H9 (cell line): ENCODE measurements at regions not wholly inside any gene's neighbourhood (a gene's known extent, or its start where the extent isn't known, plus 50 kb on each side); places are given as distances from the start of the nearest gene placed in this dataset.
"Not testable (repeated sequence)": the region's sequence is repeated elsewhere in the genome, so short reads cannot be mapped to it uniquely, and the experiment has no call there.

Experiments used
- DNase-seq: peaks from one replicate; pipeline ENCODE4 v3.0.0-alpha.2; 2017
- H2AFZ ChIP-seq: one replicate; pipeline ENCODE4 v1.6.1; 2013; ENCODE audit warnings: mild to moderate bottlenecking, low read length, control low read depth, moderate library complexity
- H2AK5ac ChIP-seq: 2 replicates; pipeline ENCODE4 v1.6.1; 2013; ENCODE audit warnings: low read length, control low read depth, mixed read lengths; ENCODE audit not compliant: insufficient read length
- H2BK120ac ChIP-seq: one replicate; pipeline ENCODE4 v1.6.1; 2013; ENCODE audit warnings: low read depth, mild to moderate bottlenecking, low read length, control low read depth, inconsistent platforms; ENCODE audit not compliant: poor library complexity, severe bottlenecking
- H2BK12ac ChIP-seq: 2 replicates; pipeline ENCODE4 v1.6.1; 2013; ENCODE audit warnings: low read length, control low read depth, mixed read lengths, low read depth; ENCODE audit not compliant: insufficient read length
- H2BK15ac ChIP-seq: 2 replicates; pipeline ENCODE4 v1.6.1; 2013; ENCODE audit warnings: low read depth, low read length, control low read depth
- H2BK20ac ChIP-seq: one replicate; pipeline ENCODE4 v1.6.1; 2013; ENCODE audit warnings: low read depth, mild to moderate bottlenecking, low read length, control low read depth, inconsistent platforms; ENCODE audit not compliant: poor library complexity, severe bottlenecking
- H2BK5ac ChIP-seq: 2 replicates; pipeline ENCODE4 v1.6.1; 2013; ENCODE audit warnings: low read length, control low read depth, mixed read lengths; ENCODE audit not compliant: insufficient read length
- H3K14ac ChIP-seq: 2 replicates; pipeline ENCODE4 v1.6.1; 2013; ENCODE audit warnings: low read length, control low read depth; ENCODE audit not compliant: insufficient read depth
- H3K18ac ChIP-seq: 2 replicates; pipeline ENCODE4 v1.6.1; 2013; ENCODE audit warnings: low read depth, mild to moderate bottlenecking, mixed read lengths, low read length, control low read depth; ENCODE audit not compliant: insufficient read length
- H3K23ac ChIP-seq: 2 replicates; pipeline ENCODE4 v1.6.1; 2013; ENCODE audit warnings: low read length, control low read depth, mixed read lengths, low read depth; ENCODE audit not compliant: insufficient read length
- H3K23me2 ChIP-seq: 2 replicates; pipeline ENCODE4 v1.6.1; 2013; ENCODE audit warnings: low read depth, mild to moderate bottlenecking, mixed read lengths, low read length, control low read depth; ENCODE audit not compliant: insufficient read length, poor library complexity, severe bottlenecking
- H3K27ac ChIP-seq: 2 replicates; pipeline ENCODE4 v1.5.1; 2013; ENCODE audit warnings: low read length, control low read depth, mixed read lengths, low read depth; ENCODE audit not compliant: insufficient read length
- H3K27me3 ChIP-seq: 2 replicates; pipeline ENCODE4 v1.6.1; 2013; ENCODE audit warnings: low read length, control low read depth, inconsistent platforms; ENCODE audit not compliant: insufficient read depth
- H3K4ac ChIP-seq: 2 replicates; pipeline ENCODE4 v1.6.1; 2013; ENCODE audit warnings: low read depth, mild to moderate bottlenecking, control low read depth, inconsistent platforms, low read length, moderate library complexity
- H3K4me1 ChIP-seq: 2 replicates; pipeline ENCODE4 v1.6.1; 2013; ENCODE audit warnings: low read length, control low read depth, inconsistent platforms; ENCODE audit not compliant: insufficient read depth
- H3K4me2 ChIP-seq: 2 replicates; pipeline ENCODE4 v1.6.1; 2013; ENCODE audit warnings: low read length, control low read depth, mixed read lengths; ENCODE audit not compliant: insufficient read length, insufficient read depth
- H3K56ac ChIP-seq: 2 replicates; pipeline ENCODE4 v1.6.1; 2013; ENCODE audit warnings: low read depth, mild to moderate bottlenecking, mixed read lengths, low read length, control low read depth; ENCODE audit not compliant: insufficient read length
- H3K79me1 ChIP-seq: 2 replicates; pipeline ENCODE4 v1.6.1; 2013; ENCODE audit warnings: low read depth, mild to moderate bottlenecking, moderate library complexity, low read length, control low read depth, inconsistent platforms; ENCODE audit not compliant: insufficient read depth, poor library complexity, severe bottlenecking
- H3K79me2 ChIP-seq: 2 replicates; pipeline ENCODE4 v1.6.1; 2013; ENCODE audit warnings: low read length, control low read depth, inconsistent platforms; ENCODE audit not compliant: insufficient read depth
- H3K9ac ChIP-seq: 2 replicates; pipeline ENCODE4 v1.6.1; 2013; ENCODE audit warnings: low read length, control low read depth, mixed read lengths; ENCODE audit not compliant: insufficient read length; ENCODE audit errors: extremely low read depth
- H3K9me3 ChIP-seq: one replicate; pipeline ENCODE4 v1.6.1; 2013; ENCODE audit warnings: low read depth, low read length, inconsistent platforms; ENCODE audit not compliant: control insufficient read depth
- H3T11ph ChIP-seq: one replicate; pipeline ENCODE4 v1.6.1; 2013; ENCODE audit warnings: mild to moderate bottlenecking, low read length, control low read depth, inconsistent platforms
- H4K20me1 ChIP-seq: one replicate; pipeline ENCODE4 v1.6.1; 2013; ENCODE audit not compliant: control insufficient read depth, insufficient read length, insufficient read depth
- H4K5ac ChIP-seq: 2 replicates; pipeline ENCODE4 v1.6.1; 2013; ENCODE audit warnings: low read depth, mild to moderate bottlenecking, mixed read lengths, low read length, control low read depth; ENCODE audit not compliant: insufficient read length
- H4K8ac ChIP-seq: replicated peaks from 2 replicates; pipeline ENCODE4 v1.6.1; 2013; ENCODE audit warnings: low read length, control low read depth, mixed read lengths, low read depth; ENCODE audit not compliant: insufficient read length
- H4K91ac ChIP-seq: 2 replicates; pipeline ENCODE4 v1.6.1; 2013; ENCODE audit warnings: low read depth, mild to moderate bottlenecking, moderate library complexity, mixed read lengths, low read length, control low read depth; ENCODE audit not compliant: insufficient read length
- H3K27ac Mint-ChIP-seq, 3 experiments: 2 replicates in 2 of 3; 3 replicates in 1 of 3; pipeline ENCODE4 v1.8.0; 2020 to 2021; ENCODE audit warnings: mixed read lengths in 3 of 3, mild to moderate bottlenecking in 1 of 3, moderate library complexity in 1 of 3
- H3K27me3 Mint-ChIP-seq: 2 replicates; pipeline ENCODE4 v1.8.0; 2021; ENCODE audit warnings: low read depth, mild to moderate bottlenecking, moderate library complexity, mixed read lengths
- H3K36me3 Mint-ChIP-seq, 3 experiments: 2 replicates in 2 of 3; 3 replicates in 1 of 3; pipeline ENCODE4 v1.8.0; 2020 to 2021; ENCODE audit warnings: low read depth in 3 of 3, mixed read lengths in 3 of 3; ENCODE audit not compliant: insufficient read depth in 1 of 3
- H3K4me1 Mint-ChIP-seq, 2 experiments: 2 replicates each; pipeline ENCODE4 v1.8.0; 2020; ENCODE audit warnings: mixed read lengths in 2 of 2
- H3K4me3 Mint-ChIP-seq, 2 experiments: 2 replicates in 1 of 2; 3 replicates in 1 of 2; pipeline ENCODE4 v1.8.0; 2020 to 2021; ENCODE audit warnings: mild to moderate bottlenecking in 2 of 2, mixed read lengths in 2 of 2, moderate library complexity in 1 of 2
- H3K9me3 Mint-ChIP-seq, 2 experiments: 2 replicates in 1 of 2; 3 replicates in 1 of 2; pipeline ENCODE4 v1.8.0; 2020; ENCODE audit warnings: mild to moderate bottlenecking in 2 of 2, mixed read lengths in 2 of 2, moderate library complexity in 1 of 2
- WGBS: extraction: QIAGEN DNeasy Blood & Tissue Kit; methylation state at CpG from one replicate; pipeline ENCODE4 v1.1.7; 2013; ENCODE audit warnings: missing lambda C conversion rate, low lambda C conversion rate, mixed read lengths; ENCODE audit not compliant: insufficient read length; ENCODE audit errors: extremely low coverage; 5-methylcytosine and 5-hydroxymethylcytosine counted together
- TF ChIP-seq, protein P1 (sequence below): fragments of 200-600 bp; sonication (generic); conservative IDR thresholded peaks from 3 replicates; pipeline ENCODE4 v1.8.0; 2021; ENCODE audit warnings: antibody characterized with exemption, mild to moderate bottlenecking

DNA sequence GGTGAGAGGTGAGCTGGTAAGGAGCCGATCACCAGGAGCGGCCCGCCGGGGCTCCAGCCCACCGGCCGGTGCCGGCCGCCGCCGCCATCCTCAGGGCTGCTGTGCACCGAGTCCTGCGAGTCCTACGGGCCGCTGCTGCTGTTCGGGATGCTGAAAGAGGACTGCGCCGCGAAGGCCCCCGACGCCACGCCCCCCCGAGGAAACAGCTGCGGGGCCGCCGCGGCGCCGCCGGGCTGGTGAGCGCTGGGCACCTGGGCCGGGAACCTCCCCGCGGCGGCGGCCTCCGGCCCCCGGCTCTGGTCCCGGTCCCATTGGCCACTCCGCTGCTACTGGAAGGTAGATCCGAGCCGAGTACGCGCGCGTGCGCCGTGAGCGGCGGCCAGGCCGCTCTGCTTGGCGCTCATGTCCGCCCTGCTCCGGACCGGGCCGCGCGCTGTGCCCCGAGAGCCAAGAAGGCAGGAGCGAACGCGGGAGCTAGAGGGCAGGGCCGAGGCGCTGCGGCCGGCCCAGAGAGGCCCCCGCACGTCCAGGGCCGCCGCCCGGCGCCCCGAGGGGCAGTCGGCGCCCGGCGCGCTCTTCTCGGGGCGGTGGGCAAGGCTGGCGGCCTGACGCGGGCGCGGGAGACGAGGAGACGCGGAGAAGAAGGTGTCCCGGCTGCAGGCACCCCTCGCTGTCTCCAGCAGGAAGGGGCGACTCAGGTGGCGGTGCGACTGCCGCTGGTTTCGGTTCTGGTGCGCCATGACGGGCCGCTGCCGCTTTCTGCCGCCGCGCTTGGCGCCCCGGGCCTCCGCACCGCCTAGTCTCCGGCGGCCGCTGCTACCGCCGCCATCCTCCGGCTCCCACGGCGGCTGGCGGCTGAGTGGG lies 121.3 kb upstream of the WIPF3 start:
- no peak overlapping the region for H3K4ac ChIP-seq
- Mint-ChIP-seq H3K4me1 (peaks cover 5 to 15% of the 10 kb centered on the region in 2 experiments), H3K27me3 (0 out of 2 replicates have a peak, but pooled peaks cover 3% of the 10 kb centered on the region), H3K27ac (no peak overlapping the region; a peak in 2 of 7 replicates), H3K4me3 (peak overlapping the region; percentile 76 to 87), H3K9me3 (no peaks in the 10 kb centered on the region), H3K36me3 (no peaks in the 10 kb centered on the region; a peak in 1 of 7 replicates)
- H3K27ac ChIP-seq = no peak overlapping the region
- H3T11ph ChIP-seq = no peak overlapping the region
- no peaks in the 10 kb centered on the region for H3K79me2 ChIP-seq
- peak overlapping the region; percentile 3 for H3K18ac ChIP-seq
- WGBS = no CpG with 5 or more reads among the region's 114 CpGs
- no peak overlapping the region for H2BK120ac ChIP-seq
- no peak overlapping the region for H3K23ac ChIP-seq
- H2AK5ac ChIP-seq = no peak overlapping the region
- TF ChIP-seq, protein P1, sequence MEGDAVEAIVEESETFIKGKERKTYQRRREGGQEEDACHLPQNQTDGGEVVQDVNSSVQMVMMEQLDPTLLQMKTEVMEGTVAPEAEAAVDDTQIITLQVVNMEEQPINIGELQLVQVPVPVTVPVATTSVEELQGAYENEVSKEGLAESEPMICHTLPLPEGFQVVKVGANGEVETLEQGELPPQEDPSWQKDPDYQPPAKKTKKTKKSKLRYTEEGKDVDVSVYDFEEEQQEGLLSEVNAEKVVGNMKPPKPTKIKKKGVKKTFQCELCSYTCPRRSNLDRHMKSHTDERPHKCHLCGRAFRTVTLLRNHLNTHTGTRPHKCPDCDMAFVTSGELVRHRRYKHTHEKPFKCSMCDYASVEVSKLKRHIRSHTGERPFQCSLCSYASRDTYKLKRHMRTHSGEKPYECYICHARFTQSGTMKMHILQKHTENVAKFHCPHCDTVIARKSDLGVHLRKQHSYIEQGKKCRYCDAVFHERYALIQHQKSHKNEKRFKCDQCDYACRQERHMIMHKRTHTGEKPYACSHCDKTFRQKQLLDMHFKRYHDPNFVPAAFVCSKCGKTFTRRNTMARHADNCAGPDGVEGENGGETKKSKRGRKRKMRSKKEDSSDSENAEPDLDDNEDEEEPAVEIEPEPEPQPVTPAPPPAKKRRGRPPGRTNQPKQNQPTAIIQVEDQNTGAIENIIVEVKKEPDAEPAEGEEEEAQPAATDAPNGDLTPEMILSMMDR = no peak
- H3K79me1 ChIP-seq = no peaks in the 10 kb centered on the region
- no peaks in the 10 kb centered on the region for H3K27me3 ChIP-seq
- no peak overlapping the region for H4K91ac ChIP-seq
- no peak overlapping the region for H4K8ac ChIP-seq
- no peak overlapping the region for H3K9ac ChIP-seq
- no peaks in the 10 kb centered on the region for H3K9me3 ChIP-seq
- H2BK12ac ChIP-seq = no peak overlapping the region
- H3K4me2 ChIP-seq = peak overlapping the region; percentile 10
- H3K14ac ChIP-seq = peak overlapping the region; percentile 45
- no peak overlapping the region for H2BK15ac ChIP-seq
- H3K56ac ChIP-seq = no peak overlapping the region
- H2AFZ ChIP-seq = no peak overlapping the region
- no peaks in the 10 kb centered on the region for H3K23me2 ChIP-seq
- no peaks in the 10 kb centered on the region for H3K4me1 ChIP-seq
- no peaks in the 10 kb centered on the region for H4K20me1 ChIP-seq
- no peak overlapping the region for H2BK5ac ChIP-seq
- peak; percentile 72 for DNase-seq
- H4K5ac ChIP-seq = no peak overlapping the region
- H2BK20ac ChIP-seq = no peak overlapping the region

DNA sequence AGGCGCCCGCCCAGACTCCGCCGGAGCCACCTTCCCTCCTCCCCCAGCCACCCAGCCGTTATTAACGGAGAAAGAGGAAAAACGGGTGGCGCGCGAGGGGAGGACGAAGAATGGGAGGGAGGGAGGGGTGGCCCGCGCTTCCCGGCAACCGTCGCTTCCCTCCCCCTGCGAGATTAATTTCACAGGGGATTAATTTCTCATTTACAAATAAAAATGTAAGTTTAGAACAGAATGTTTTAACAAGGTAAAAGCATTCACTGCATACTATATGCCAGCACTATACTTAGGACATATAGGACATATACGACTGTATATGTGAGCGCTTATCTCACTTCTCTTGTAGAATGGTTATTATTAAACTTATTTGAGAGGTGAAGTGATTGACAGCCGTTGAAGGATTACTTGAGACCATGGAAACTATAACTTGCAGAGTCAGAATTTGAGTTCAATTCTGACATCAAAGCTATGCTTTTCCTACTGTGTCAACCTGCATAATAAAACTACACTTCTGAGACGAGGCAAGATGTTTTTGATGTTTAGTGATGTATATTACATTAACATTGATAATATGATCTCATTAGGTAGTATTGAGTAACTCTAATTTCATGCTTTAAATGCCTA lies 120.5 kb upstream of the WIPF3 start:
- not testable (repeated sequence) for H3K27me3 ChIP-seq, H3K14ac ChIP-seq, DNase-seq, H4K20me1 ChIP-seq, H3K18ac ChIP-seq, H3K4me2 ChIP-seq, H3K27me3 Mint-ChIP-seq, H3K4me1 ChIP-seq, H4K5ac ChIP-seq, H3K23ac ChIP-seq, H3K9ac ChIP-seq, H3K27ac ChIP-seq, H3T11ph ChIP-seq, H4K8ac ChIP-seq, H2AK5ac ChIP-seq, H3K79me2 ChIP-seq, H2BK5ac ChIP-seq, H2BK15ac ChIP-seq, H3K27ac Mint-ChIP-seq, H3K56ac ChIP-seq, H3K4ac ChIP-seq, H2BK12ac ChIP-seq, H3K23me2 ChIP-seq, H2BK120ac ChIP-seq, H3K36me3 Mint-ChIP-seq, H3K79me1 ChIP-seq, H4K91ac ChIP-seq, H2AFZ ChIP-seq, H2BK20ac ChIP-seq, H3K9me3 ChIP-seq, H3K9me3 Mint-ChIP-seq
- H3K4me3 Mint-ChIP-seq = peak overlapping the region; percentile 76 to 77
- peaks cover 3 to 13% of the 10 kb centered on the region in 2 experiments for H3K4me1 Mint-ChIP-seq
- WGBS = no CpG with 5 or more reads among the region's 21 CpGs
